Peyer's patch (tissue), 4 donors: ENCODE measurements at regions not wholly inside any gene's neighbourhood (a gene's known extent, or its start where the extent isn't known, plus 50 kb on each side); places are given as distances from the start of the nearest gene placed in this dataset.

Experiments used
- POLR2A ChIP-seq, 2 donors: fragments of 450-650 bp; IDR thresholded peaks; one replicate each; pipeline ENCODE4 v1.5.1; 2017; ENCODE audit warnings: antibody characterized with exemption in 2 of 2, mild to moderate bottlenecking in 2 of 2, moderate library complexity in 2 of 2
- TF ChIP-seq, protein P1 (sequence below), 6 experiments: fragments of 450-650 bp in 4 of 6; fragments of 200-600 bp in 2 of 6; sonication (generic) in 1 of 6; IDR thresholded peaks; one replicate each; pipeline ENCODE4 v1.5.1; 2017 to 2019; ENCODE audit warnings: antibody characterized with exemption in 6 of 6, mild to moderate bottlenecking in 3 of 6, moderate library complexity in 1 of 6

DNA sequence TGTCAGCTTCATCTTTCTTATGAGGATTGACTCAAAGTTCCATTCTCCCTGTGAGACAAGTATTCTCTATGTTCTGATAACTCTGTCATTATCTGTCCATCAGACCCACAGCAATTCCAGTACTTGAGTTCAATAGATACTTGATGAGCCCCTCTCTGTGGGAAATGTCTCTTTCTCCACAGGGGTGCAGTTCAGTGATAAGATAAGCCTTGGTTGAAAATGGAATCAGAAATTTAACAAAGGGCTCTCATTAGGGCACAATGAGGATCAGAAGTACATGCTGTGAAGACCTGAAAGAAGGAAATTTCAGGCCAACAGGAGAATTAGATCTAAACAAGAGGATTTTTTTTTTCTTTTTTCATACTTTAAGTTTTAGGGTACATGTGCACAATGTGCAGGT lies 737.3 kb downstream of the MTRR start:
- TF ChIP-seq POLR2A (IDR thresholded peaks at IDR 0.05): no peak
- TF ChIP-seq, protein P1, sequence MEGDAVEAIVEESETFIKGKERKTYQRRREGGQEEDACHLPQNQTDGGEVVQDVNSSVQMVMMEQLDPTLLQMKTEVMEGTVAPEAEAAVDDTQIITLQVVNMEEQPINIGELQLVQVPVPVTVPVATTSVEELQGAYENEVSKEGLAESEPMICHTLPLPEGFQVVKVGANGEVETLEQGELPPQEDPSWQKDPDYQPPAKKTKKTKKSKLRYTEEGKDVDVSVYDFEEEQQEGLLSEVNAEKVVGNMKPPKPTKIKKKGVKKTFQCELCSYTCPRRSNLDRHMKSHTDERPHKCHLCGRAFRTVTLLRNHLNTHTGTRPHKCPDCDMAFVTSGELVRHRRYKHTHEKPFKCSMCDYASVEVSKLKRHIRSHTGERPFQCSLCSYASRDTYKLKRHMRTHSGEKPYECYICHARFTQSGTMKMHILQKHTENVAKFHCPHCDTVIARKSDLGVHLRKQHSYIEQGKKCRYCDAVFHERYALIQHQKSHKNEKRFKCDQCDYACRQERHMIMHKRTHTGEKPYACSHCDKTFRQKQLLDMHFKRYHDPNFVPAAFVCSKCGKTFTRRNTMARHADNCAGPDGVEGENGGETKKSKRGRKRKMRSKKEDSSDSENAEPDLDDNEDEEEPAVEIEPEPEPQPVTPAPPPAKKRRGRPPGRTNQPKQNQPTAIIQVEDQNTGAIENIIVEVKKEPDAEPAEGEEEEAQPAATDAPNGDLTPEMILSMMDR (IDR thresholded peaks at IDR 0.05): no peak
